SK-N-SH (cell line): ENCODE measurements at regions not wholly inside any gene's neighbourhood (a gene's known extent, or its start where the extent isn't known, plus 50 kb on each side); places are given as distances from the start of the nearest gene placed in this dataset.

Experiments
- FOXM1 ChIP-seq: IDR thresholded peaks from 2 replicates; pipeline ENCODE4 v1.4.0; 2012; ENCODE audit warnings: low read depth, mild to moderate bottlenecking
- GABPA ChIP-seq: IDR thresholded peaks from 2 replicates; pipeline ENCODE4 v1.4.0; 2012; ENCODE audit warnings: low read depth, mild to moderate bottlenecking
- NRF1 ChIP-seq: IDR thresholded peaks from 2 replicates; pipeline ENCODE4 v1.6.1; 2012; ENCODE audit warnings: low read depth, mild to moderate bottlenecking, low read length
- POLR2AphosphoS5 ChIP-seq: IDR thresholded peaks from 2 replicates; pipeline ENCODE4 v1.6.1; 2012; ENCODE audit warnings: low read depth, low read length
- SIN3A ChIP-seq: IDR thresholded peaks from 2 replicates; pipeline ENCODE4 v1.6.1; 2012; ENCODE audit warnings: low read depth, mild to moderate bottlenecking, low read length, moderate library complexity, borderline replicate concordance
- TAF1 ChIP-seq: IDR thresholded peaks from 2 replicates; pipeline ENCODE4 v1.6.1; 2012; ENCODE audit warnings: low read depth, mild to moderate bottlenecking, low read length, moderate library complexity, borderline replicate concordance
- TF ChIP-seq, protein P1 (sequence below): fragments of 200-600 bp; sonication (generic); IDR thresholded peaks from 2 replicates; pipeline ENCODE4 v1.6.1; 2017; ENCODE audit warnings: antibody characterized with exemption, mild to moderate bottlenecking, moderate library complexity

DNA sequence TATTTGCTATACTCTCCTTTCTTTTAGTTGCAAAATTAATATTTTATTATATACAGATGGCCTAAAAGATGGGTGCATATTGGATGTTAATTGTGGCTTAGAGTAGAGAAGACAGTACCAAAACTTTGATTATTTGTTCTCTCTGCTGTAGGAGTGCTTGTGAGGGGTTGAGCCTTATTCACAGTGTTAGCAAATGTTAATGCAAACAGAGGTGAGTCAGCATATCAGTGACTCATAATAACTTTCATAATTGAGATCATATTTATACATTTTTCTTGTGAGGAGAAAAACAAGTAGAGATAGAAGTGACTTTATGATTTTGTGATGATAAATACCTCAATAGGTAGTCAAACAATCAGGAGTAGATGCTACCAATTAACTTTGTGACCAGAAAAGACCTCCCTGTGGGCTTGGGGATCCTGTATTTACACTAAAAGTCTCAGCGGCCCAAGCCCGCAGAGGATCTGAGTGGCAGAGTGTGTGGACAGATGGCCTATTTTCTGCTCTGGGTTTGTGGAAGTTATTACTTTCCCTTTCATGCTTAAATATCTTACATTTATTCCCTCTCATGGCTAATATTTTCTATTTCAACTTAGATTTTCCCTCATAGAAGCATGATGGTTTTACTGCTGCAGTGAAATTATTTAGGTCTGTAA lies 226.5 kb downstream of the TAF11L14 start:
- TF ChIP-seq NRF1 (no peak), GABPA (no peak), POLR2AphosphoS5 (no peak), FOXM1 (no peak), TAF1 (no peak), SIN3A (no peak)
- TF ChIP-seq, protein P1, sequence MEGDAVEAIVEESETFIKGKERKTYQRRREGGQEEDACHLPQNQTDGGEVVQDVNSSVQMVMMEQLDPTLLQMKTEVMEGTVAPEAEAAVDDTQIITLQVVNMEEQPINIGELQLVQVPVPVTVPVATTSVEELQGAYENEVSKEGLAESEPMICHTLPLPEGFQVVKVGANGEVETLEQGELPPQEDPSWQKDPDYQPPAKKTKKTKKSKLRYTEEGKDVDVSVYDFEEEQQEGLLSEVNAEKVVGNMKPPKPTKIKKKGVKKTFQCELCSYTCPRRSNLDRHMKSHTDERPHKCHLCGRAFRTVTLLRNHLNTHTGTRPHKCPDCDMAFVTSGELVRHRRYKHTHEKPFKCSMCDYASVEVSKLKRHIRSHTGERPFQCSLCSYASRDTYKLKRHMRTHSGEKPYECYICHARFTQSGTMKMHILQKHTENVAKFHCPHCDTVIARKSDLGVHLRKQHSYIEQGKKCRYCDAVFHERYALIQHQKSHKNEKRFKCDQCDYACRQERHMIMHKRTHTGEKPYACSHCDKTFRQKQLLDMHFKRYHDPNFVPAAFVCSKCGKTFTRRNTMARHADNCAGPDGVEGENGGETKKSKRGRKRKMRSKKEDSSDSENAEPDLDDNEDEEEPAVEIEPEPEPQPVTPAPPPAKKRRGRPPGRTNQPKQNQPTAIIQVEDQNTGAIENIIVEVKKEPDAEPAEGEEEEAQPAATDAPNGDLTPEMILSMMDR = no peak
